ENCODE measurements at regions not wholly inside any gene's neighbourhood (a gene's known extent, or its start where the extent isn't known, plus 50 kb on each side); places are given as distances from the start of the nearest gene placed in this dataset.

DNA sequence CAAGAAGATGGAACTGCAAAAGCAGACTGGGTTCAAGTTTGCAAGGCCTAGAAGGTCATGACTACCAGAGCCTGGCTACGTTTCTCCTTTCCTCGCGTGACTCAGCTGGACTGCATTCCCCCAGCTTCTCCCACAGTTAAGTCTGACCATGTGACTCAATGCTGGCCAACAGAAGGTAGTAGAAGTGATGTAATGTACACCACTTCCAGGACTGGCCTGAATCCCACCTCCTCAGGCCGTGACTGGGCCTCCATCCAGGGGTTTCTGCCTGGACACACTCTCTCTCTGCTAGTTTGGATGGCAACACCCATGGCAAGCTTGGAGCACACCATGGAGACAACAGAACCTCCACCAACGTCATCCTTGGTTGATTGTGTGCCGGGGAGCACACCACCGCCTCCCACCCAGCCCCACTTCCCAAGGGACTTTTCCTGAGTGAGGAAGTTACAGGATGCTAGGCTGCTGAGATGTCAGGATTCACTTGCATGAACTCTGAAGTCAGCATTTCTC, 112.0 kb upstream of the CDYL start:
- TF ChIP-seq, protein P1, sequence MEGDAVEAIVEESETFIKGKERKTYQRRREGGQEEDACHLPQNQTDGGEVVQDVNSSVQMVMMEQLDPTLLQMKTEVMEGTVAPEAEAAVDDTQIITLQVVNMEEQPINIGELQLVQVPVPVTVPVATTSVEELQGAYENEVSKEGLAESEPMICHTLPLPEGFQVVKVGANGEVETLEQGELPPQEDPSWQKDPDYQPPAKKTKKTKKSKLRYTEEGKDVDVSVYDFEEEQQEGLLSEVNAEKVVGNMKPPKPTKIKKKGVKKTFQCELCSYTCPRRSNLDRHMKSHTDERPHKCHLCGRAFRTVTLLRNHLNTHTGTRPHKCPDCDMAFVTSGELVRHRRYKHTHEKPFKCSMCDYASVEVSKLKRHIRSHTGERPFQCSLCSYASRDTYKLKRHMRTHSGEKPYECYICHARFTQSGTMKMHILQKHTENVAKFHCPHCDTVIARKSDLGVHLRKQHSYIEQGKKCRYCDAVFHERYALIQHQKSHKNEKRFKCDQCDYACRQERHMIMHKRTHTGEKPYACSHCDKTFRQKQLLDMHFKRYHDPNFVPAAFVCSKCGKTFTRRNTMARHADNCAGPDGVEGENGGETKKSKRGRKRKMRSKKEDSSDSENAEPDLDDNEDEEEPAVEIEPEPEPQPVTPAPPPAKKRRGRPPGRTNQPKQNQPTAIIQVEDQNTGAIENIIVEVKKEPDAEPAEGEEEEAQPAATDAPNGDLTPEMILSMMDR (IDR thresholded peaks at IDR 0.05) = no peak
- TF ChIP-seq POLR2AphosphoS5 (IDR thresholded peaks at IDR 0.05) (no peak), POLR2A (IDR thresholded peaks at IDR 0.05) (no peak), EP300 (IDR thresholded peaks at IDR 0.05; ENCODE audit: low read depth) (no peak)

All from transverse colon (tissue), 4 donors.